ENCODE measurements at regions not wholly inside any gene's neighbourhood (a gene's known extent, or its start where the extent isn't known, plus 50 kb on each side); places are given as distances from the start of the nearest gene placed in this dataset.

GRCh38 chrX:81411517-81411916 lies 209.6 kb downstream of the SH3BGRL start:
- no peak for TF ChIP-seq POLR2A (IDR thresholded peaks at IDR 0.05)
- no peak for TF ChIP-seq CTCF (IDR thresholded peaks at IDR 0.05)
- no peak for TF ChIP-seq POLR2AphosphoS5 (IDR thresholded peaks at IDR 0.05)
